Panc1 (cell line): ENCODE measurements at regions not wholly inside any gene's neighbourhood (a gene's known extent, or its start where the extent isn't known, plus 50 kb on each side); places are given as distances from the start of the nearest gene placed in this dataset.

Experiments used
- ATAC-seq: fragments of 200-7000 bp; cut with Tn5 transposase; 2 replicates; pipeline ENCODE4 v1.9.1; 2020; ENCODE audit warnings: mild to moderate bottlenecking, moderate library complexity
- BruUV-seq: library from RNA; stranded (reverse); fragments of 400-500 nt; replicated peaks from 2 replicates; lab custom pipeline; 2021; lab: Mats Ljungman, UMichigan
- CTCF ChIA-PET: fragments of 300-600 bp; sonication (Branson Sonifier 250); formaldehyde crosslinking; loops from one replicate; lab custom pipeline; 2022; ENCODE audit warnings: antibody characterized with exemption; lab: Charles Lee
- POLR2A ChIA-PET: fragments of 300-600 bp; sonication (Branson Sonifier 250); formaldehyde crosslinking; loops from one replicate; lab custom pipeline; 2022; ENCODE audit warnings: antibody characterized with exemption; lab: Charles Lee
- DNase-seq: peaks from one replicate; pipeline ENCODE4 v3.0.0-alpha.2; 2010; ENCODE audit warnings: low read depth, low spot score
- H3K27ac ChIP-seq: 2 replicates; pipeline ENCODE4 v1.5.1; 2011; ENCODE audit warnings: mild to moderate bottlenecking, low read length, inconsistent platforms
- H3K27me3 ChIP-seq: fragments of 200-500 bp; sonication (Bioruptor generic); 2 replicates; pipeline ENCODE4 v1.6.0; 2014; ENCODE audit warnings: low read length, inconsistent platforms; ENCODE audit not compliant: control insufficient read depth, insufficient read depth
- H3K36me3 ChIP-seq: fragments of 200-500 bp; sonication (Bioruptor generic); 2 replicates; pipeline ENCODE4 v1.5.1; 2014; ENCODE audit warnings: inconsistent platforms, mild to moderate bottlenecking, low read length, moderate library complexity; ENCODE audit not compliant: control insufficient read depth, insufficient read depth
- H3K4me1 ChIP-seq: 2 replicates; pipeline ENCODE4 v1.5.1; 2011; ENCODE audit warnings: inconsistent platforms, mild to moderate bottlenecking, low read length, moderate library complexity; ENCODE audit not compliant: control insufficient read depth, insufficient read depth
- H3K4me3 ChIP-seq, 2 experiments: 2 replicates each; pipeline ENCODE4 v1.5.1; 2011 to 2012; ENCODE audit warnings: low read depth in 2 of 2, low read length in 2 of 2, mild to moderate bottlenecking in 2 of 2, inconsistent platforms in 1 of 2, moderate library complexity in 1 of 2
- H3K9me3 ChIP-seq: fragments of 200-500 bp; sonication (Bioruptor generic); 2 replicates; pipeline ENCODE4 v1.5.1; 2014; ENCODE audit warnings: low read depth, mild to moderate bottlenecking, inconsistent platforms, low read length, moderate library complexity; ENCODE audit not compliant: control insufficient read depth, insufficient read depth
- CTCF ChIP-seq: fragments of 450-650 bp; IDR thresholded peaks from 2 replicates; pipeline ENCODE4 v1.5.1; 2017; ENCODE audit warnings: mild to moderate bottlenecking
- POLR2AphosphoS5 ChIP-seq: IDR thresholded peaks from 2 replicates; pipeline ENCODE4 v1.6.1; 2012; ENCODE audit warnings: mild to moderate bottlenecking, low read depth, low read length, moderate library complexity
- REST ChIP-seq, 2 experiments: IDR thresholded peaks; 2 replicates each; pipeline ENCODE4 v1.6.1; 2011 to 2012; ENCODE audit warnings: low read depth in 2 of 2, control low read depth in 1 of 2, low read length in 1 of 2, mild to moderate bottlenecking in 1 of 2, moderate library complexity in 1 of 2; ENCODE audit not compliant: insufficient read depth in 1 of 2
- SIN3A ChIP-seq: IDR thresholded peaks from 2 replicates; pipeline ENCODE4 v1.6.1; 2012; ENCODE audit warnings: low read depth, mild to moderate bottlenecking, low read length, moderate library complexity, borderline replicate concordance; ENCODE audit not compliant: insufficient read depth
- TCF7L2 ChIP-seq: IDR thresholded peaks from 2 replicates; pipeline ENCODE4 v1.6.1; 2011; ENCODE audit warnings: mild to moderate bottlenecking, low read depth, low read length, inconsistent platforms
- in situ Hi-C: cut with HindIII; loops from 2 replicates; pipeline ENCODE4 v1.10.0; 2016; ENCODE audit warnings: low sequenced_read_pairs, low pct_unique_long_range_greater_than_20kb
- intact Hi-C: fragments of 100-400 bp; cut with micrococcal nuclease; formaldehyde crosslinking; loops from one replicate; pipeline ENCODE4 v1.10.0; 2022; ENCODE audit not compliant: unreplicated experiment

- intact Hi-C loops: no loop called here
- ChIA-PET CTCF (no interaction called here), POLR2A (no interaction called here)
- DNase-seq: no peak
- no peak for ATAC-seq
- Histone ChIP-seq H3K36me3 (no peaks in the 10 kb centered on the region), H3K27ac (no peak overlapping the region), H3K4me1 (no peaks in the 10 kb centered on the region), H3K4me3 (no peak overlapping the region), H3K9me3 (no peaks in the 10 kb centered on the region), H3K27me3 (no peaks in the 10 kb centered on the region; the same call in 1 of the 2 replicates)
- in situ Hi-C loops: no loop called here
- TF ChIP-seq SIN3A (no peak), CTCF (no peak), TCF7L2 (no peak), REST (IDR thresholded peaks at IDR 0.05; ENCODE audit: insufficient read depth in 1 of 2, low read depth in 2 of 2, low read length in 1 of 2) (no peak)
- BruUV-seq: no TSS peak
Observed at GRCh38 chr1:113255038-113255719, 135.1 kb upstream of the MAGI3 start.

GRCh38 chr1:113255720-113256347, 134.5 kb upstream of the MAGI3 start:
- no peaks in the 10 kb centered on the region; the same call in 1 of the 2 replicates for H3K27me3 ChIP-seq
- no peak for TF ChIP-seq POLR2AphosphoS5
- no peak for TF ChIP-seq SIN3A
- no peaks in the 10 kb centered on the region for H3K9me3 ChIP-seq
- CTCF ChIA-PET: no interaction called here
- in situ Hi-C loops: no loop called here
- H3K4me1 ChIP-seq: no peaks in the 10 kb centered on the region
- H3K4me3 ChIP-seq: no peak overlapping the region
- POLR2A ChIA-PET: no interaction called here
- ATAC-seq (no peak), DNase-seq (no peak)
- BruUV-seq: no TSS peak
- intact Hi-C loops: no loop called here
- H3K27ac ChIP-seq: no peak overlapping the region
- no peaks in the 10 kb centered on the region for H3K36me3 ChIP-seq

- TF ChIP-seq TCF7L2: no peak
- TF ChIP-seq POLR2AphosphoS5: no peak
- no peak for TF ChIP-seq REST (IDR thresholded peaks at IDR 0.05; ENCODE audit: insufficient read depth in 1 of 2, low read depth in 2 of 2, low read length in 1 of 2)
- no peak for TF ChIP-seq SIN3A
- BruUV-seq: no TSS peak
- DNase-seq: no peak
- Histone ChIP-seq H3K27me3 (no peaks in the 10 kb centered on the region; the same call in 1 of the 2 replicates), H3K9me3 (no peaks in the 10 kb centered on the region), H3K36me3 (no peaks in the 10 kb centered on the region), H3K4me3 (no peak overlapping the region), H3K4me1 (no peaks in the 10 kb centered on the region), H3K27ac (no peak overlapping the region)
- in situ Hi-C loops (no loop called here), intact Hi-C loops (no loop called here)
- ChIA-PET CTCF (no interaction called here), POLR2A (no interaction called here)
- ATAC-seq: no peak
Observed at GRCh38 chr1:113256348-113256729, 134.0 kb upstream of the MAGI3 start.
